H1 (cell line): ENCODE measurements at regions not wholly inside any gene's neighbourhood (a gene's known extent, or its start where the extent isn't known, plus 50 kb on each side); places are given as distances from the start of the nearest gene placed in this dataset.

Experiments
- CTCF ChIA-PET: fragments of 300-600 bp; sonication (Branson Sonifier 250); formaldehyde crosslinking; loops from one replicate; lab custom pipeline; 2021; ENCODE audit not compliant: partially characterized antibody; lab: Charles Lee
- POLR2A ChIA-PET: fragments of 300-600 bp; sonication (Branson Sonifier 250); formaldehyde crosslinking; loops from one replicate; lab custom pipeline; 2021; ENCODE audit warnings: inconsistent platforms; ENCODE audit not compliant: partially characterized antibody; lab: Charles Lee
- DNase-seq, 2 experiments: peaks; one replicate each; pipeline versions ENCODE4 v3.0.0 to v3.0.0-alpha.2; 2010 to 2022; ENCODE audit warnings: low spot score in 2 of 2, low read depth in 1 of 2, mixed read lengths in 1 of 2
- FAIRE-seq: peaks from 2 replicates; lab custom pipeline; 2011; peaks lifted over from hg19 to GRCh38; lab: Jason Lieb, UNC
- H2AFZ ChIP-seq: 2 replicates; pipeline ENCODE4 v1.8.1; 2012; ENCODE audit warnings: low read length, inconsistent platforms
- H2AK5ac ChIP-seq: 2 replicates; pipeline ENCODE4 v1.6.1; 2013; ENCODE audit warnings: low read depth, low read length
- H2BK120ac ChIP-seq: replicated peaks from 2 replicates; pipeline ENCODE3; 2013; ENCODE audit warnings: low read depth, low read length, inconsistent platforms
- H2BK12ac ChIP-seq: 2 replicates; pipeline ENCODE4 v1.6.1; 2013; ENCODE audit warnings: low read depth, low read length
- H2BK15ac ChIP-seq: 2 replicates; pipeline ENCODE4 v1.6.1; 2013; ENCODE audit warnings: low read length
- H2BK20ac ChIP-seq: 2 replicates; pipeline ENCODE4 v1.6.1; 2013; ENCODE audit warnings: low read length
- H2BK5ac ChIP-seq: 2 replicates; pipeline ENCODE4 v1.6.1; 2013; ENCODE audit warnings: low read depth, low read length
- H3K14ac ChIP-seq: 2 replicates; pipeline ENCODE4 v1.6.1; 2013; ENCODE audit warnings: inconsistent platforms; ENCODE audit not compliant: insufficient read length
- H3K18ac ChIP-seq: 2 replicates; pipeline ENCODE4 v1.6.1; 2013; ENCODE audit warnings: low read length; ENCODE audit errors: extremely low read depth
- H3K23ac ChIP-seq: 2 replicates; pipeline ENCODE4 v1.6.1; 2013; ENCODE audit warnings: inconsistent platforms; ENCODE audit not compliant: insufficient read length
- H3K23me2 ChIP-seq: 2 replicates; pipeline ENCODE4 v1.6.1; 2013; ENCODE audit warnings: low read depth, low read length
- H3K27ac ChIP-seq: 2 replicates; pipeline ENCODE4 v1.6.1; 2011; ENCODE audit warnings: low read depth, low read length, inconsistent platforms
- H3K27me3 ChIP-seq, 4 experiments: replicated peaks in 1 of 4; 1 replicate in 1 of 4; 2 replicates in 3 of 4; pipeline versions ENCODE4 v1.6.1 to v1.8.1; 2011 to 2013; ENCODE audit warnings: low read length in 3 of 4, mild to moderate bottlenecking in 3 of 4, inconsistent platforms in 2 of 4, mixed read lengths in 2 of 4, moderate library complexity in 1 of 4; ENCODE audit not compliant: control insufficient read depth in 3 of 4, insufficient read depth in 3 of 4; ENCODE audit errors: extremely low read depth in 1 of 4
- H3K36me3 ChIP-seq, 4 experiments: 2 replicates each; pipeline versions ENCODE4 v1.6.1 to v1.8.1; 2011 to 2013; ENCODE audit warnings: mild to moderate bottlenecking in 4 of 4, low read length in 3 of 4, moderate library complexity in 2 of 4, control low read depth in 1 of 4, inconsistent platforms in 1 of 4; ENCODE audit not compliant: insufficient read depth in 4 of 4, control insufficient read depth in 2 of 4
- H3K4ac ChIP-seq: replicated peaks from 2 replicates; pipeline ENCODE3; 2013; ENCODE audit warnings: low read length, low read depth, mixed read lengths, inconsistent platforms; ENCODE audit not compliant: insufficient read length
- H3K4me1 ChIP-seq, 4 experiments: replicated peaks in 1 of 4; 1 replicate in 1 of 4; 2 replicates in 3 of 4; pipeline versions ENCODE4 v1.6.1 to v1.8.1; 2011 to 2013; ENCODE audit warnings: low read length in 3 of 4, inconsistent platforms in 2 of 4, mixed read lengths in 1 of 4; ENCODE audit not compliant: insufficient read depth in 4 of 4, control insufficient read depth in 3 of 4
- H3K4me2 ChIP-seq, 2 experiments: 2 replicates each; pipeline versions ENCODE4 v1.6.1 to v1.8.1; 2011 to 2013; ENCODE audit warnings: low read depth in 2 of 2, low read length in 2 of 2, control low read depth in 1 of 2, inconsistent platforms in 1 of 2, mild to moderate bottlenecking in 1 of 2; ENCODE audit not compliant: insufficient read depth in 1 of 2
- H3K4me3 ChIP-seq, 4 experiments: fragments of 200-600, 300-600 bp in 1 of 4; sonication (generic), shearing (Covaris generic), sonication (Bioruptor Twin) in 1 of 4; 2 replicates each; pipeline versions ENCODE4 v1.5.1 to v1.8.1; 2011 to 2016; ENCODE audit warnings: low read length in 4 of 4, low read depth in 3 of 4, control low read depth in 2 of 4, inconsistent platforms in 2 of 4, mild to moderate bottlenecking in 2 of 4, mixed read lengths in 1 of 4, moderate library complexity in 1 of 4; ENCODE audit not compliant: insufficient read depth in 2 of 4; ENCODE audit errors: extremely low read depth in 1 of 4
- H3K56ac ChIP-seq: replicated peaks from 2 replicates; pipeline ENCODE3; 2013; ENCODE audit warnings: low read depth, mild to moderate bottlenecking, mixed read lengths, low read length, inconsistent platforms; ENCODE audit not compliant: insufficient read length
- H3K79me1 ChIP-seq: 2 replicates; pipeline ENCODE4 v1.6.1; 2013; ENCODE audit warnings: low read depth, low read length, control low read depth
- H3K79me2 ChIP-seq, 2 experiments: 2 replicates each; pipeline versions ENCODE4 v1.6.1 to v1.8.1; 2012 to 2013; ENCODE audit warnings: low read length in 2 of 2, mild to moderate bottlenecking in 2 of 2, inconsistent platforms in 1 of 2; ENCODE audit not compliant: insufficient read depth in 2 of 2, control insufficient read depth in 1 of 2
- H3K9ac ChIP-seq, 4 experiments: replicated peaks in 1 of 4; 1 replicate in 1 of 4; 2 replicates in 3 of 4; pipeline versions ENCODE4 v1.6.1 to v1.8.1; 2011 to 2013; ENCODE audit warnings: low read depth in 3 of 4, low read length in 3 of 4, control low read depth in 2 of 4, mild to moderate bottlenecking in 2 of 4, moderate library complexity in 2 of 4, inconsistent platforms in 1 of 4; ENCODE audit errors: extremely low read depth in 1 of 4
- H3K9me3 ChIP-seq, 2 experiments: 2 replicates each; pipeline versions ENCODE4 v1.6.1 to v1.8.1; 2012 to 2013; ENCODE audit warnings: mild to moderate bottlenecking in 2 of 2, moderate library complexity in 2 of 2, control low read depth in 1 of 2, inconsistent platforms in 1 of 2, low read depth in 1 of 2, low read length in 1 of 2, mixed read lengths in 1 of 2; ENCODE audit not compliant: insufficient read depth in 2 of 2
- H4K20me1 ChIP-seq, 2 experiments: replicated peaks in 1 of 2; 2 replicates each; pipeline versions ENCODE3 to v1.8.1; 2011 to 2013; ENCODE audit warnings: inconsistent platforms in 2 of 2, low read length in 2 of 2, mild to moderate bottlenecking in 1 of 2; ENCODE audit not compliant: insufficient read depth in 2 of 2, control insufficient read depth in 1 of 2
- H4K5ac ChIP-seq: 2 replicates; pipeline ENCODE4 v1.6.1; 2013; ENCODE audit warnings: low read length, low read depth, mixed read lengths, inconsistent platforms; ENCODE audit not compliant: insufficient read length
- H4K8ac ChIP-seq: 2 replicates; pipeline ENCODE4 v1.8.0; 2013; ENCODE audit warnings: mild to moderate bottlenecking, moderate library complexity, low read length, inconsistent platforms; ENCODE audit not compliant: insufficient read depth; ENCODE audit errors: extremely low read depth
- H4K91ac ChIP-seq: replicated peaks from 2 replicates; pipeline ENCODE3; 2013; ENCODE audit warnings: low read length, mixed read lengths, inconsistent platforms; ENCODE audit not compliant: insufficient read length
- CHD7 ChIP-seq: fragments of 300-600 bp; sonication (generic); IDR thresholded peaks from 2 replicates; pipeline ENCODE4 v1.7.1; 2012; ENCODE audit warnings: low read length, moderate library complexity, mild to moderate bottlenecking, inconsistent platforms; ENCODE audit not compliant: insufficient replicate concordance
- WGBS, 2 experiments: shearing (Covaris generic) in 1 of 2; methylation state at CpG; one replicate each; pipeline versions ENCODE4 v1.1.6 to v1.1.7; 2013 to 2015; ENCODE audit warnings: low lambda C conversion rate in 2 of 2, mixed read lengths in 2 of 2, inconsistent platforms in 1 of 2, low coverage in 1 of 2, missing lambda C conversion rate in 1 of 2; ENCODE audit not compliant: insufficient replicate concordance in 2 of 2, insufficient coverage in 1 of 2, insufficient read length in 1 of 2; ENCODE audit errors: extremely low coverage in 1 of 2, missing lambda C conversion rate in 1 of 2; 5-methylcytosine and 5-hydroxymethylcytosine counted together

- Histone ChIP-seq H2BK5ac (no peak overlapping the region), H3K4me3 (no peak overlapping the region), H3K4me1 (peaks cover 0 to 2% (median 0%) of the 10 kb centered on the region in 4 experiments; a peak in 1 of 7 replicates), H2BK20ac (no peak overlapping the region), H3K36me3 (no peaks in the 10 kb centered on the region), H3K27me3 (no peaks in the 10 kb centered on the region), H4K91ac (no peak overlapping the region), H3K23ac (no peak overlapping the region), H3K4me2 (no peak overlapping the region), H2BK15ac (no peak overlapping the region), H2BK120ac (no peak overlapping the region), H4K20me1 (no peaks in the 10 kb centered on the region), H3K27ac (no peak overlapping the region), H3K9me3 (no peaks in the 10 kb centered on the region), H3K23me2 (no peaks in the 10 kb centered on the region), H3K79me1 (no peaks in the 10 kb centered on the region), H4K5ac (no peak overlapping the region), H3K14ac (no peak overlapping the region), H3K9ac (no peak overlapping the region), H4K8ac (no peak overlapping the region), H3K18ac (no peak overlapping the region), H2AFZ (no peak overlapping the region), H3K79me2 (no peaks in the 10 kb centered on the region), H2BK12ac (no peak overlapping the region), H3K4ac (no peak overlapping the region), H2AK5ac (no peak overlapping the region), H3K56ac (no peak overlapping the region)
- FAIRE-seq: no peak
- POLR2A ChIA-PET: no interaction called here
- DNase-seq: no peak
- CTCF ChIA-PET: no interaction called here
- 87% methylated on average over 5 of the region's 5 CpGs; no CpG with 5 or more reads in 1 of the 2 experiments for WGBS, 2 experiments
- no peak for TF ChIP-seq CHD7
Observed at GRCh38 chr18:45542043-45542442, 73.2 kb upstream of the SLC14A2 start.
